HL-60 (cell line): ENCODE measurements at regions not wholly inside any gene's neighbourhood (a gene's known extent, or its start where the extent isn't known, plus 50 kb on each side); places are given as distances from the start of the nearest gene placed in this dataset.

ENCODE experiments used
- DNase-seq, 2 experiments: peaks; one replicate each; pipeline ENCODE4 v3.0.0-alpha.2; 2010 to 2020; ENCODE audit warnings: low read depth in 1 of 2, low spot score in 1 of 2
- H3K27ac ChIP-seq: fragments of 250-450 bp; sonication (Bioruptor Pico); replicated peaks from 2 replicates; pipeline ENCODE4 v1.5.1; 2020; ENCODE audit warnings: mild to moderate bottlenecking, moderate library complexity
- H3K27me3 ChIP-seq: fragments of 250-450 bp; sonication (Bioruptor Pico); 2 replicates; pipeline ENCODE4 v1.5.1; 2021; ENCODE audit warnings: mild to moderate bottlenecking, moderate library complexity; ENCODE audit not compliant: insufficient read depth, poor library complexity, severe bottlenecking
- H3K4me3 ChIP-seq: replicated peaks from 2 replicates; pipeline ENCODE4 v1.5.1; 2011; ENCODE audit warnings: mild to moderate bottlenecking, control low read depth, low read length; ENCODE audit not compliant: insufficient read depth
- CTCF ChIP-seq: IDR thresholded peaks from one replicate; pipeline ENCODE4 v1.5.1; 2011; ENCODE audit warnings: low read length, control low read depth, inconsistent platforms; ENCODE audit not compliant: insufficient read depth
- GABPA ChIP-seq: IDR thresholded peaks from 2 replicates; pipeline ENCODE4 v1.6.1; 2012; ENCODE audit warnings: low read depth
- POLR2AphosphoS5 ChIP-seq: IDR thresholded peaks from 2 replicates; pipeline ENCODE4 v1.6.1; 2012; ENCODE audit warnings: low read depth
- REST ChIP-seq: IDR thresholded peaks from 2 replicates; pipeline ENCODE4 v1.6.1; 2012; ENCODE audit warnings: low read depth; ENCODE audit not compliant: insufficient replicate concordance
- SPI1 ChIP-seq: IDR thresholded peaks from 2 replicates; pipeline ENCODE4 v1.6.1; 2012; ENCODE audit warnings: low read depth, mild to moderate bottlenecking, borderline replicate concordance

- DNase-seq: no peak
- Histone ChIP-seq H3K27ac (no peak overlapping the region), H3K27me3 (no peaks in the 10 kb centered on the region), H3K4me3 (no peak overlapping the region)
- TF ChIP-seq SPI1 (no peak), GABPA (no peak), POLR2AphosphoS5 (no peak), REST (no peak), CTCF (no peak)
Measured at GRCh38 chr9:115770521-115770920, 383.1 kb upstream of the PAPPA start.

- no peak for DNase-seq
- H3K27ac ChIP-seq: no peak overlapping the region
- H3K27me3 ChIP-seq: no peaks in the 10 kb centered on the region
- no peak overlapping the region for H3K4me3 ChIP-seq
- no peak for TF ChIP-seq SPI1
Measured at GRCh38 chr9:115775659-115776058, 377.9 kb upstream of the PAPPA start.

GRCh38 chr9:115777610-115778009 is 376.0 kb upstream of the PAPPA start:
- no peak for DNase-seq
- Histone ChIP-seq H3K4me3 (no peak overlapping the region), H3K27me3 (no peaks in the 10 kb centered on the region), H3K27ac (no peak overlapping the region)
- TF ChIP-seq GABPA: no peak
- TF ChIP-seq POLR2AphosphoS5: no peak
- no peak for TF ChIP-seq CTCF
- TF ChIP-seq REST: no peak
- no peak for TF ChIP-seq SPI1

- TF ChIP-seq REST: no peak
- TF ChIP-seq SPI1: no peak
- no peak for TF ChIP-seq CTCF
- no peak for TF ChIP-seq POLR2AphosphoS5
- TF ChIP-seq GABPA: no peak
- no peak overlapping the region for H3K27ac ChIP-seq
- no peak overlapping the region for H3K4me3 ChIP-seq
- DNase-seq: no peak
- H3K27me3 ChIP-seq: no peaks in the 10 kb centered on the region
Measured at GRCh38 chr9:115781070-115781736, 372.4 kb upstream of the PAPPA start.
